SK-N-SH (cell line): ENCODE measurements at regions not wholly inside any gene's neighbourhood (a gene's known extent, or its start where the extent isn't known, plus 50 kb on each side); places are given as distances from the start of the nearest gene placed in this dataset.

Experiments used
- CTCF ChIP-seq: fragments of 200-600 bp; sonication (generic); IDR thresholded peaks from 2 replicates; pipeline ENCODE4 v1.6.1; 2017; ENCODE audit warnings: antibody characterized with exemption, mild to moderate bottlenecking, moderate library complexity
- GABPA ChIP-seq: IDR thresholded peaks from 2 replicates; pipeline ENCODE4 v1.4.0; 2012; ENCODE audit warnings: low read depth, mild to moderate bottlenecking
- TAF1 ChIP-seq: IDR thresholded peaks from 2 replicates; pipeline ENCODE4 v1.6.1; 2012; ENCODE audit warnings: low read depth, mild to moderate bottlenecking, low read length, moderate library complexity, borderline replicate concordance

GRCh38 chr1:190963321-190963720 lies 485.7 kb upstream of the BRINP3 start:
- TF ChIP-seq CTCF (no peak), TAF1 (no peak), GABPA (no peak)
